ENCODE measurements at regions not wholly inside any gene's neighbourhood (a gene's known extent, or its start where the extent isn't known, plus 50 kb on each side); places are given as distances from the start of the nearest gene placed in this dataset.
"Not testable (repeated sequence)": the region's sequence is repeated elsewhere in the genome, so short reads cannot be mapped to it uniquely, and the experiment has no call there.

- TF ChIP-seq CTCF, POLR2A (IDR thresholded peaks at IDR 0.05): not testable (repeated sequence)
Observed at GRCh38 chr6:33883621-33884020, 79.8 kb upstream of the MLN start.

Measured in tibial nerve (tissue), 3 donors.